Left ventricle myocardium superior (tissue), 1 donor: ENCODE measurements at regions not wholly inside any gene's neighbourhood (a gene's known extent, or its start where the extent isn't known, plus 50 kb on each side); places are given as distances from the start of the nearest gene placed in this dataset.
"Not testable (repeated sequence)": the region's sequence is repeated elsewhere in the genome, so short reads cannot be mapped to it uniquely, and the experiment has no call there.

ENCODE experiments used
- ATAC-seq: fragments of 200-7000 bp; cut with Tn5 transposase; one replicate; pipeline ENCODE4 v1.9.1; 2020; ENCODE audit warnings: mild to moderate bottlenecking, moderate library complexity
- DNase-seq: peaks from one replicate; pipeline ENCODE4 v3.0.0-alpha.2; 2020
- intact Hi-C: fragments of 100-400 bp; cut with micrococcal nuclease; formaldehyde crosslinking; loops from one replicate; pipeline ENCODE4 v1.11.0; 2022
- donor health status: DM: no; HTN: yes; CAD: no; lungs with severe emphysema.

GRCh38 chr2:7133521-7133920, 216.3 kb downstream of the RNF144A start:
- no peak for DNase-seq
- ATAC-seq: no peak
- intact Hi-C loops: no loop called here

- no peak for DNase-seq
- intact Hi-C loops: no loop called here
- ATAC-seq: no peak
These were observed 223.1 kb downstream of the RNF144A start for GRCh38 chr2:7140306-7140705.

GRCh38 chr2:7145707-7146106, 228.5 kb downstream of the RNF144A start:
- ATAC-seq (no peak), DNase-seq (no peak)
- intact Hi-C loops: no loop called here

- DNase-seq (no peak), ATAC-seq (no peak)
- intact Hi-C loops: no loop called here
These were observed 228.9 kb downstream of the RNF144A start for GRCh38 chr2:7146151-7146550.

GRCh38 chr2:7154656-7155055, 237.4 kb downstream of the RNF144A start:
- intact Hi-C loops: no loop called here
- no peak for DNase-seq
- no peak for ATAC-seq

- no peak for DNase-seq
- intact Hi-C loops: no loop called here
- no peak for ATAC-seq
These were observed 244.3 kb downstream of the RNF144A start for GRCh38 chr2:7161501-7161900.

GRCh38 chr2:7165736-7166135, 248.5 kb downstream of the RNF144A start:
- intact Hi-C loops: no loop called here
- DNase-seq (no peak), ATAC-seq (no peak)

- no peak for ATAC-seq
- intact Hi-C loops: no loop called here
- no peak for DNase-seq
These were observed 250.7 kb downstream of the RNF144A start for GRCh38 chr2:7167801-7168411.

GRCh38 chr2:7169593-7169992, 252.4 kb downstream of the RNF144A start:
- no peak for DNase-seq
- intact Hi-C loops: no loop called here
- no peak for ATAC-seq

GRCh38 chr2:7178996-7179395, 261.8 kb downstream of the RNF144A start:
- intact Hi-C loops, ATAC-seq, DNase-seq: not testable (repeated sequence)

GRCh38 chr2:7180638-7181370, 263.6 kb downstream of the RNF144A start:
- ATAC-seq: no peak
- DNase-seq: no peak
- intact Hi-C loops: no loop called here

- intact Hi-C loops: no loop called here
- no peak for ATAC-seq
- no peak for DNase-seq
These were observed 265.3 kb downstream of the RNF144A start for GRCh38 chr2:7182525-7182924.

- intact Hi-C loops: no loop called here
- no peak for ATAC-seq
- no peak for DNase-seq
These were observed 271.9 kb downstream of the RNF144A start for GRCh38 chr2:7189106-7189505.

- intact Hi-C loops: no loop called here
- ATAC-seq (no peak), DNase-seq (no peak)
These were observed 273.5 kb downstream of the RNF144A start for GRCh38 chr2:7190587-7191324.

- no peak for ATAC-seq
- intact Hi-C loops: no loop called here
These were observed 274.7 kb downstream of the RNF144A start for GRCh38 chr2:7191932-7192331.

GRCh38 chr2:7193457-7193856, 276.2 kb downstream of the RNF144A start:
- ATAC-seq: no peak
- intact Hi-C loops: no loop called here

More at GRCh38 chr2:7191932-7192331, 274.7 kb downstream of the RNF144A start:
- DNase-seq: no peak

GRCh38 chr2:7194950-7195349, 277.7 kb downstream of the RNF144A start:
- intact Hi-C loops: no loop called here
- DNase-seq (no peak), ATAC-seq (no peak)

More at GRCh38 chr2:7193457-7193856, 276.2 kb downstream of the RNF144A start:
- DNase-seq: no peak

- ATAC-seq (no peak), DNase-seq (no peak)
- intact Hi-C loops: no loop called here
These were observed 279.7 kb downstream of the RNF144A start for GRCh38 chr2:7196883-7197282.

- intact Hi-C loops: no loop called here
- DNase-seq: no peak
- ATAC-seq: no peak
These were observed 284.6 kb downstream of the RNF144A start for GRCh38 chr2:7201851-7202250.

- no peak for DNase-seq
- ATAC-seq: no peak
- intact Hi-C loops: no loop called here
These were observed 285.9 kb downstream of the RNF144A start for GRCh38 chr2:7203056-7203467.
